ENCODE measurements at regions not wholly inside any gene's neighbourhood (a gene's known extent, or its start where the extent isn't known, plus 50 kb on each side); places are given as distances from the start of the nearest gene placed in this dataset.

DNA sequence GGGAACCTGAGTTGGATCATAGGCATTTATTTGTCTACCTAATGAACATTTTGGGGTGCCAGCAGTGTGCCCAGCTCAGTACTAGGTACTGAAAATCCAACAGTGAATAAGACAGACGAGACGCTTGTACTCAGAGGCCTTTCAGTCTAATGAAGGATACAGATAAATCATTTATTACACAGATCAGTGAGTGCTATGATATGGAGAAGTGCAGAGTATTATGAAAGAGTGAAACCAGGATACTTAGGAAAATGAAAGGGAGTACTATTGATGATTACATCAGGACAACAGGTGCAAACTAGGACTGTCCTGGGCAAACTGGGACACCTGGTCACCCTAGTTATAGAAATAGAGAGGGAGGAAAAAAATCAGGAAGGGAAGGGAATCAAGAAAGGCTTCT, 207.5 kb upstream of the NCAM1 start:
- H3K27me3 Mint-ChIP-seq, result peaks cover 3% of the 10 kb centered on the region
- H3K36me3 Mint-ChIP-seq (ENCODE audit: low read depth), result no peaks in the 10 kb centered on the region
- H3K27ac Mint-ChIP-seq, result no peak overlapping the region
- no peaks in the 10 kb centered on the region for H3K9me3 Mint-ChIP-seq
- ATAC-seq (no peak), DNase-seq (no peak)
- TF ChIP-seq, protein P1, sequence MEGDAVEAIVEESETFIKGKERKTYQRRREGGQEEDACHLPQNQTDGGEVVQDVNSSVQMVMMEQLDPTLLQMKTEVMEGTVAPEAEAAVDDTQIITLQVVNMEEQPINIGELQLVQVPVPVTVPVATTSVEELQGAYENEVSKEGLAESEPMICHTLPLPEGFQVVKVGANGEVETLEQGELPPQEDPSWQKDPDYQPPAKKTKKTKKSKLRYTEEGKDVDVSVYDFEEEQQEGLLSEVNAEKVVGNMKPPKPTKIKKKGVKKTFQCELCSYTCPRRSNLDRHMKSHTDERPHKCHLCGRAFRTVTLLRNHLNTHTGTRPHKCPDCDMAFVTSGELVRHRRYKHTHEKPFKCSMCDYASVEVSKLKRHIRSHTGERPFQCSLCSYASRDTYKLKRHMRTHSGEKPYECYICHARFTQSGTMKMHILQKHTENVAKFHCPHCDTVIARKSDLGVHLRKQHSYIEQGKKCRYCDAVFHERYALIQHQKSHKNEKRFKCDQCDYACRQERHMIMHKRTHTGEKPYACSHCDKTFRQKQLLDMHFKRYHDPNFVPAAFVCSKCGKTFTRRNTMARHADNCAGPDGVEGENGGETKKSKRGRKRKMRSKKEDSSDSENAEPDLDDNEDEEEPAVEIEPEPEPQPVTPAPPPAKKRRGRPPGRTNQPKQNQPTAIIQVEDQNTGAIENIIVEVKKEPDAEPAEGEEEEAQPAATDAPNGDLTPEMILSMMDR (IDR thresholded peaks at IDR 0.05), result no peak
- H3K4me1 Mint-ChIP-seq (ENCODE audit: low read depth), result no peaks in the 10 kb centered on the region
- ChIA-PET POLR2A (no interaction called here), CTCF (interaction anchor here (0.9 kb wide), 1 partner anchor 28 kb away, joined by 3 read pairs; no protein-coding TSS in a partner anchor)
- intact Hi-C loops (cut with micrococcal nuclease), result no loop called here
- no peak overlapping the region for H3K4me3 Mint-ChIP-seq

DNA sequence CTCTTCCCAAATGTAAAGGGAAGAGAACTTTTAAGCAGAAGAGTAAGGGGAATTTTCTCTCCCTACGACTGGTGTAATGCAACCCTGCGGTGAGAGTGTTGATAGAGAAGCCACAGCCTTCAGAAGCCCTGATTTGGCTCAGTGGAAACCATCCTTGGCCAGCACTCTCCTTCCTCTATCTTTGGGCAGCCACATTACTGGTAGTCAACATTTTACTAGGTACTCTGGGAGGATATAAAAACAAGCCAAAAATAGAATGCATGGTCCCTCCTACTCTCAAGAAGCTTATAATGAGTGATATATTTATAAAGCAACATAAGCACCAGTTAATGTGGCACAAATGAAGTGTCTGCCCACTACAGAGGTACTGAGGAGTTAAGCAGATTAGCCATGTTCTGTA, 201.8 kb upstream of the NCAM1 start:
- peaks cover 3% of the 10 kb centered on the region for H3K27me3 Mint-ChIP-seq
- intact Hi-C loops (cut with micrococcal nuclease), result no loop called here
- CTCF ChIA-PET, result interaction anchor here (1.4 kb wide), 1 partner anchor 172 kb away, joined by 3 read pairs; no protein-coding TSS in a partner anchor
- no peak for DNase-seq
- TF ChIP-seq, protein P1 (IDR thresholded peaks at IDR 0.05), result no peak
- H3K9me3 Mint-ChIP-seq, result no peaks in the 10 kb centered on the region
- no peaks in the 10 kb centered on the region for H3K36me3 Mint-ChIP-seq (ENCODE audit: low read depth)
- H3K4me3 Mint-ChIP-seq, result no peak overlapping the region
- no peak for ATAC-seq
- no peak overlapping the region for H3K27ac Mint-ChIP-seq
- POLR2A ChIA-PET, result no interaction called here
- H3K4me1 Mint-ChIP-seq (ENCODE audit: low read depth), result no peaks in the 10 kb centered on the region

GRCh38 chr11:112760396-112761059, 200.7 kb upstream of the NCAM1 start:
- CTCF ChIA-PET, result no interaction called here
- TF ChIP-seq, protein P1 (IDR thresholded peaks at IDR 0.05), result no peak
- intact Hi-C loops (cut with micrococcal nuclease), result no loop called here
- Mint-ChIP-seq H3K9me3 (no peaks in the 10 kb centered on the region), H3K36me3 (ENCODE audit: low read depth) (no peaks in the 10 kb centered on the region), H3K27ac (no peak overlapping the region), H3K4me1 (ENCODE audit: low read depth) (no peaks in the 10 kb centered on the region), H3K4me3 (no peak overlapping the region), H3K27me3 (peaks cover 3% of the 10 kb centered on the region)
- POLR2A ChIA-PET, result no interaction called here
- no peak for ATAC-seq
- no peak for DNase-seq

- no peaks in the 10 kb centered on the region for H3K9me3 Mint-ChIP-seq
- CTCF ChIA-PET, result no interaction called here
- ATAC-seq, result no peak
- no peaks in the 10 kb centered on the region for H3K4me1 Mint-ChIP-seq (ENCODE audit: low read depth)
- POLR2A ChIA-PET, result no interaction called here
- H3K27ac Mint-ChIP-seq, result no peak overlapping the region
- TF ChIP-seq, protein P1 (IDR thresholded peaks at IDR 0.05), result no peak
- H3K27me3 Mint-ChIP-seq, result no peaks in the 10 kb centered on the region
- intact Hi-C loops (cut with micrococcal nuclease), result no loop called here
- H3K4me3 Mint-ChIP-seq, result no peak overlapping the region
- DNase-seq, result no peak
- no peaks in the 10 kb centered on the region for H3K36me3 Mint-ChIP-seq (ENCODE audit: low read depth)
These were observed 199.1 kb upstream of the NCAM1 start for GRCh38 chr11:112761911-112762706.

DNA sequence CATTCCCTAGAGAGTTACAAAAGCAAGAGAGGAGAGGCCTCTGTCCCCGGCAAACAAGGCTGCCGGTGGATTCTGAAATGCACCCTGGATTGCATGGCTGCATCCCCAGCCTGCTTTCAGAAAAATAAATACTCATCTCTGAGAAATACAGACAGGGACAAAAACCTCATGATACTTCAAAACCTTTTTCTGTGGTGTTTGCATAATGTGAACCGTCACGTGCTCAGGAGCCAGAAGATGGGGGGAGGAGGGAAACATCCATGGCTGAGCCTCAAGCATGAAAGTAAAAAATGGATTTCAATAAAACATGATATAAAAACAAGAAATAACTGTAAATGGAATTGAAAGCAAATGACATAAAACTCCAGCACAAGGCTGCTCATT, 198.5 kb upstream of the NCAM1 start:
- ChIA-PET CTCF (no interaction called here), POLR2A (no interaction called here)
- intact Hi-C loops (cut with micrococcal nuclease), result no loop called here
- ATAC-seq (no peak), DNase-seq (no peak)
- no peak overlapping the region for H3K4me3 Mint-ChIP-seq
- H3K4me1 Mint-ChIP-seq (ENCODE audit: low read depth), result no peaks in the 10 kb centered on the region
- no peaks in the 10 kb centered on the region for H3K9me3 Mint-ChIP-seq
- TF ChIP-seq, protein P1 (IDR thresholded peaks at IDR 0.05), result no peak
- no peaks in the 10 kb centered on the region for H3K27me3 Mint-ChIP-seq
- no peaks in the 10 kb centered on the region for H3K36me3 Mint-ChIP-seq (ENCODE audit: low read depth)
- no peak overlapping the region for H3K27ac Mint-ChIP-seq

Data from activated CD8-positive, alpha-beta T cell treated with anti-CD3 and anti-CD28 coated beads for 36 hours (primary cell).